Urinary bladder (tissue), 3 donors: ENCODE measurements at regions not wholly inside any gene's neighbourhood (a gene's known extent, or its start where the extent isn't known, plus 50 kb on each side); places are given as distances from the start of the nearest gene placed in this dataset.
"Not testable (repeated sequence)": the region's sequence is repeated elsewhere in the genome, so short reads cannot be mapped to it uniquely, and the experiment has no call there.

Source experiments
- DNase-seq: peaks from one replicate; pipeline ENCODE4 v3.0.0-alpha.2; 2015; ENCODE audit errors: extremely low spot score
- H3K27ac ChIP-seq: one replicate; pipeline ENCODE4 v1.5.1; 2013; ENCODE audit warnings: low read depth, mild to moderate bottlenecking, moderate library complexity
- H3K36me3 ChIP-seq: one replicate; pipeline ENCODE4 v1.6.1; 2013; ENCODE audit warnings: mild to moderate bottlenecking, moderate library complexity; ENCODE audit not compliant: insufficient read depth
- H3K4me1 ChIP-seq: one replicate; pipeline ENCODE4 v1.6.1; 2013; ENCODE audit warnings: mild to moderate bottlenecking, moderate library complexity; ENCODE audit not compliant: insufficient read depth
- H3K4me3 ChIP-seq: one replicate; pipeline ENCODE4 v1.5.1; 2013; ENCODE audit warnings: low read depth, low read length
- WGBS: extraction: QIAGEN DNeasy Blood & Tissue Kit; methylation state at CpG from one replicate; pipeline ENCODE4 v1.1.7; 2013; 5-methylcytosine and 5-hydroxymethylcytosine counted together
- donor health status: healthy with polysubstance abuse.
- donor health status: healthy.

GRCh38 chr3:110318108-110318507, 753.5 kb upstream of the NECTIN3 start:
- no peaks in the 10 kb centered on the region for H3K4me1 ChIP-seq
- DNase-seq, result no peak
- no peak overlapping the region for H3K27ac ChIP-seq
- WGBS, result 80% methylated on average over 1 of the region's 1 CpG
- no peak overlapping the region for H3K4me3 ChIP-seq
- H3K36me3 ChIP-seq, result no peaks in the 10 kb centered on the region

- Histone ChIP-seq H3K4me1 (no peaks in the 10 kb centered on the region), H3K36me3 (no peaks in the 10 kb centered on the region), H3K4me3 (no peak overlapping the region), H3K27ac (no peak overlapping the region)
- DNase-seq, result no peak
- 81% methylated on average over 1 of the region's 1 CpG for WGBS
Measured at GRCh38 chr3:110323349-110323748, 748.3 kb upstream of the NECTIN3 start.

GRCh38 chr3:110324171-110324705, 747.4 kb upstream of the NECTIN3 start:
- 68% methylated on average over 3 of the region's 3 CpGs for WGBS
- H3K4me1 ChIP-seq, result no peaks in the 10 kb centered on the region
- H3K36me3 ChIP-seq, result no peaks in the 10 kb centered on the region
- no peak overlapping the region for H3K27ac ChIP-seq
- H3K4me3 ChIP-seq, result no peak overlapping the region
- DNase-seq, result no peak

- no peak for DNase-seq
- no peaks in the 10 kb centered on the region for H3K36me3 ChIP-seq
- H3K4me1 ChIP-seq, result no peaks in the 10 kb centered on the region
- H3K27ac ChIP-seq, result no peak overlapping the region
- 91% methylated on average over 2 of the region's 2 CpGs for WGBS
- H3K4me3 ChIP-seq, result no peak overlapping the region
Measured at GRCh38 chr3:110327870-110328269, 743.7 kb upstream of the NECTIN3 start.

GRCh38 chr3:110331562-110331961, 740.1 kb upstream of the NECTIN3 start:
- not testable (repeated sequence) for H3K27ac ChIP-seq

GRCh38 chr3:110332629-110333028, 739.0 kb upstream of the NECTIN3 start:
- no peak overlapping the region for H3K27ac ChIP-seq
- WGBS, result 77% methylated on average over 3 of the region's 3 CpGs
- no peak for DNase-seq
- H3K36me3 ChIP-seq, result no peaks in the 10 kb centered on the region
- no peaks in the 10 kb centered on the region for H3K4me1 ChIP-seq
- no peak overlapping the region for H3K4me3 ChIP-seq

More at GRCh38 chr3:110331562-110331961, 740.1 kb upstream of the NECTIN3 start:
- not testable (repeated sequence) for H3K36me3 ChIP-seq, H3K4me3 ChIP-seq, DNase-seq, H3K4me1 ChIP-seq
- 87% methylated on average over 2 of the region's 2 CpGs for WGBS

GRCh38 chr3:110341047-110341446, 730.6 kb upstream of the NECTIN3 start:
- no peak for DNase-seq
- 93% methylated on average over 2 of the region's 2 CpGs for WGBS
- Histone ChIP-seq H3K4me1 (no peaks in the 10 kb centered on the region), H3K27ac (no peak overlapping the region), H3K4me3 (no peak overlapping the region), H3K36me3 (no peaks in the 10 kb centered on the region)

- Histone ChIP-seq H3K4me3 (no peak overlapping the region), H3K36me3 (no peaks in the 10 kb centered on the region), H3K4me1 (no peaks in the 10 kb centered on the region), H3K27ac (no peak overlapping the region)
- no peak for DNase-seq
- WGBS, result 76% methylated on average over 3 of the region's 3 CpGs
Measured at GRCh38 chr3:110343376-110343775, 728.2 kb upstream of the NECTIN3 start.

GRCh38 chr3:110343945-110344344, 727.7 kb upstream of the NECTIN3 start:
- 97% methylated on average over 1 of the region's 1 CpG for WGBS
- no peaks in the 10 kb centered on the region for H3K36me3 ChIP-seq
- H3K4me3 ChIP-seq, result no peak overlapping the region
- H3K4me1 ChIP-seq, result no peaks in the 10 kb centered on the region
- no peak overlapping the region for H3K27ac ChIP-seq
- no peak for DNase-seq

GRCh38 chr3:110344487-110344886, 727.1 kb upstream of the NECTIN3 start:
- H3K4me1 ChIP-seq, result no peaks in the 10 kb centered on the region
- DNase-seq, result no peak
- H3K4me3 ChIP-seq, result no peak overlapping the region
- H3K36me3 ChIP-seq, result no peaks in the 10 kb centered on the region
- no peak overlapping the region for H3K27ac ChIP-seq

- 63% methylated on average over 5 of the region's 5 CpGs for WGBS
- no peak for DNase-seq
- no peaks in the 10 kb centered on the region for H3K36me3 ChIP-seq
- H3K4me1 ChIP-seq, result no peaks in the 10 kb centered on the region
- no peak overlapping the region for H3K27ac ChIP-seq
- no peak overlapping the region for H3K4me3 ChIP-seq
Measured at GRCh38 chr3:110344897-110345767, 726.5 kb upstream of the NECTIN3 start.

- no peaks in the 10 kb centered on the region for H3K36me3 ChIP-seq
- no peaks in the 10 kb centered on the region for H3K4me1 ChIP-seq
- no peak overlapping the region for H3K27ac ChIP-seq
- no peak for DNase-seq
- H3K4me3 ChIP-seq, result no peak overlapping the region
- WGBS, result 79% methylated on average over 2 of the region's 2 CpGs
Measured at GRCh38 chr3:110349295-110349694, 722.3 kb upstream of the NECTIN3 start.

- DNase-seq, result no peak
- Histone ChIP-seq H3K4me1 (no peaks in the 10 kb centered on the region), H3K4me3 (no peak overlapping the region), H3K27ac (no peak overlapping the region), H3K36me3 (no peaks in the 10 kb centered on the region)
- WGBS, result 82% methylated on average over 2 of the region's 2 CpGs
Measured at GRCh38 chr3:110352841-110353604, 718.6 kb upstream of the NECTIN3 start.

GRCh38 chr3:110362751-110363150, 708.9 kb upstream of the NECTIN3 start:
- Histone ChIP-seq H3K4me3 (no peak overlapping the region), H3K27ac (no peak overlapping the region), H3K36me3 (no peaks in the 10 kb centered on the region), H3K4me1 (no peaks in the 10 kb centered on the region)
- no peak for DNase-seq
